ENCODE measurements at regions not wholly inside any gene's neighbourhood (a gene's known extent, or its start where the extent isn't known, plus 50 kb on each side); places are given as distances from the start of the nearest gene placed in this dataset.

- TF ChIP-seq POLR2AphosphoS5 (IDR thresholded peaks at IDR 0.05; ENCODE audit: low read depth, low read length) (no peak), POLR2A (IDR thresholded peaks at IDR 0.05; ENCODE audit: low read depth, low read length) (no peak)
Observed at GRCh38 chr16:5314377-5314776, 216.8 kb upstream of the EEF2KMT start.

Data from GM12892 (cell line).